SK-N-SH (cell line): ENCODE measurements at regions not wholly inside any gene's neighbourhood (a gene's known extent, or its start where the extent isn't known, plus 50 kb on each side); places are given as distances from the start of the nearest gene placed in this dataset.

Source experiments
- CHD2 ChIP-seq: fragments of 150-350 bp; IDR thresholded peaks from 2 replicates; pipeline ENCODE4 v1.6.1; 2018; ENCODE audit warnings: low read length; ENCODE audit not compliant: partially characterized antibody
- EP300 ChIP-seq, 2 experiments: IDR thresholded peaks; 2 replicates each; pipeline versions ENCODE4 v1.4.0 to v1.6.1; 2012; ENCODE audit warnings: borderline replicate concordance in 1 of 2, low read depth in 1 of 2, low read length in 1 of 2
- GABPA ChIP-seq: IDR thresholded peaks from 2 replicates; pipeline ENCODE4 v1.4.0; 2012; ENCODE audit warnings: low read depth, mild to moderate bottlenecking
- POLR2AphosphoS5 ChIP-seq: IDR thresholded peaks from 2 replicates; pipeline ENCODE4 v1.6.1; 2012; ENCODE audit warnings: low read depth, low read length
- RAD21 ChIP-seq: IDR thresholded peaks from 2 replicates; pipeline ENCODE4 v1.6.1; 2012; ENCODE audit warnings: mild to moderate bottlenecking, low read length
- RXRA ChIP-seq: IDR thresholded peaks from 2 replicates; pipeline ENCODE4 v1.4.0; 2012; ENCODE audit warnings: low read depth, mild to moderate bottlenecking, borderline replicate concordance
- SMC3 ChIP-seq: IDR thresholded peaks from 2 replicates; pipeline ENCODE4 v1.6.1; 2012; ENCODE audit warnings: low read depth, low read length, improper control_type of control experiment
- TAF1 ChIP-seq: IDR thresholded peaks from 2 replicates; pipeline ENCODE4 v1.6.1; 2012; ENCODE audit warnings: low read depth, mild to moderate bottlenecking, low read length, moderate library complexity, borderline replicate concordance
- TF ChIP-seq, protein P1 (sequence below): fragments of 200-600 bp; sonication (generic); IDR thresholded peaks from 2 replicates; pipeline ENCODE4 v1.6.1; 2017; ENCODE audit warnings: antibody characterized with exemption, mild to moderate bottlenecking, moderate library complexity
- TF ChIP-seq, protein P2 (sequence below): IDR thresholded peaks from 2 replicates; pipeline ENCODE4 v1.6.1; 2012; ENCODE audit warnings: mild to moderate bottlenecking, low read depth, low read length, moderate library complexity

DNA sequence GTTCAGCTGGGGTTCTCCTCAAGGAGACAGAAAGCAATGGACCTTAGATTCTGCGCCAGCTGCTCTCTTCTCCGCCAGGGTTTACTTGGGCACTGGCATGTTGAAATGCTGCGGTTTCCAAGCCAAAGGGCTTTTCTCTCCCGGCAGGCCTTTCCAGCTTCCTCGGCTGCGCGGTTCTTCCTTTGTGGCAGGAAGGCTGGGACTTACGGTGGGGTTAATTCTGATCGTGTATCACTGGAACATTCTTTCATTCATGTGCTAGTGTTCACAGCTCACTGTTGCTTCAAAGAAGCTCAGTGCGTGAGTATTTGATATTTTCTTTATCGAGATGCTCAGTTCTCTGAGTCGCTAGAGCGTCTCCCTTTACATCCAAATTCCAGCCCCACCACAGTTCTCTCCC lies 723.2 kb downstream of the UQCRFS1 start:
- TF ChIP-seq, protein P1, sequence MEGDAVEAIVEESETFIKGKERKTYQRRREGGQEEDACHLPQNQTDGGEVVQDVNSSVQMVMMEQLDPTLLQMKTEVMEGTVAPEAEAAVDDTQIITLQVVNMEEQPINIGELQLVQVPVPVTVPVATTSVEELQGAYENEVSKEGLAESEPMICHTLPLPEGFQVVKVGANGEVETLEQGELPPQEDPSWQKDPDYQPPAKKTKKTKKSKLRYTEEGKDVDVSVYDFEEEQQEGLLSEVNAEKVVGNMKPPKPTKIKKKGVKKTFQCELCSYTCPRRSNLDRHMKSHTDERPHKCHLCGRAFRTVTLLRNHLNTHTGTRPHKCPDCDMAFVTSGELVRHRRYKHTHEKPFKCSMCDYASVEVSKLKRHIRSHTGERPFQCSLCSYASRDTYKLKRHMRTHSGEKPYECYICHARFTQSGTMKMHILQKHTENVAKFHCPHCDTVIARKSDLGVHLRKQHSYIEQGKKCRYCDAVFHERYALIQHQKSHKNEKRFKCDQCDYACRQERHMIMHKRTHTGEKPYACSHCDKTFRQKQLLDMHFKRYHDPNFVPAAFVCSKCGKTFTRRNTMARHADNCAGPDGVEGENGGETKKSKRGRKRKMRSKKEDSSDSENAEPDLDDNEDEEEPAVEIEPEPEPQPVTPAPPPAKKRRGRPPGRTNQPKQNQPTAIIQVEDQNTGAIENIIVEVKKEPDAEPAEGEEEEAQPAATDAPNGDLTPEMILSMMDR: no peak
- TF ChIP-seq SMC3 (no peak), EP300 (IDR thresholded peaks at IDR 0.05; ENCODE audit: borderline replicate concordance in 1 of 2, low read depth in 1 of 2, low read length in 1 of 2) (no peak), RAD21 (no peak), GABPA (no peak), POLR2AphosphoS5 (no peak), CHD2 (no peak), RXRA (no peak), TAF1 (no peak)
- TF ChIP-seq, protein P2, sequence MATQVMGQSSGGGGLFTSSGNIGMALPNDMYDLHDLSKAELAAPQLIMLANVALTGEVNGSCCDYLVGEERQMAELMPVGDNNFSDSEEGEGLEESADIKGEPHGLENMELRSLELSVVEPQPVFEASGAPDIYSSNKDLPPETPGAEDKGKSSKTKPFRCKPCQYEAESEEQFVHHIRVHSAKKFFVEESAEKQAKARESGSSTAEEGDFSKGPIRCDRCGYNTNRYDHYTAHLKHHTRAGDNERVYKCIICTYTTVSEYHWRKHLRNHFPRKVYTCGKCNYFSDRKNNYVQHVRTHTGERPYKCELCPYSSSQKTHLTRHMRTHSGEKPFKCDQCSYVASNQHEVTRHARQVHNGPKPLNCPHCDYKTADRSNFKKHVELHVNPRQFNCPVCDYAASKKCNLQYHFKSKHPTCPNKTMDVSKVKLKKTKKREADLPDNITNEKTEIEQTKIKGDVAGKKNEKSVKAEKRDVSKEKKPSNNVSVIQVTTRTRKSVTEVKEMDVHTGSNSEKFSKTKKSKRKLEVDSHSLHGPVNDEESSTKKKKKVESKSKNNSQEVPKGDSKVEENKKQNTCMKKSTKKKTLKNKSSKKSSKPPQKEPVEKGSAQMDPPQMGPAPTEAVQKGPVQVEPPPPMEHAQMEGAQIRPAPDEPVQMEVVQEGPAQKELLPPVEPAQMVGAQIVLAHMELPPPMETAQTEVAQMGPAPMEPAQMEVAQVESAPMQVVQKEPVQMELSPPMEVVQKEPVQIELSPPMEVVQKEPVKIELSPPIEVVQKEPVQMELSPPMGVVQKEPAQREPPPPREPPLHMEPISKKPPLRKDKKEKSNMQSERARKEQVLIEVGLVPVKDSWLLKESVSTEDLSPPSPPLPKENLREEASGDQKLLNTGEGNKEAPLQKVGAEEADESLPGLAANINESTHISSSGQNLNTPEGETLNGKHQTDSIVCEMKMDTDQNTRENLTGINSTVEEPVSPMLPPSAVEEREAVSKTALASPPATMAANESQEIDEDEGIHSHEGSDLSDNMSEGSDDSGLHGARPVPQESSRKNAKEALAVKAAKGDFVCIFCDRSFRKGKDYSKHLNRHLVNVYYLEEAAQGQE: no peak
